HG03060 (cell line): ENCODE measurements at regions not wholly inside any gene's neighbourhood (a gene's known extent, or its start where the extent isn't known, plus 50 kb on each side); places are given as distances from the start of the nearest gene placed in this dataset.
"Not testable (repeated sequence)": the region's sequence is repeated elsewhere in the genome, so short reads cannot be mapped to it uniquely, and the experiment has no call there.

Experiments used
- ATAC-seq: cut with Tn5 transposase; IDR thresholded peaks from one replicate; pipeline ENCODE4 v1.9.1; 2021; ENCODE audit warnings: low read depth, moderate number of reproducible peaks; ENCODE audit not compliant: unreplicated experiment

GRCh38 chr6:44038543-44039065 lies 88.6 kb downstream of the MRPL14 start:
- ATAC-seq: no peak

DNA sequence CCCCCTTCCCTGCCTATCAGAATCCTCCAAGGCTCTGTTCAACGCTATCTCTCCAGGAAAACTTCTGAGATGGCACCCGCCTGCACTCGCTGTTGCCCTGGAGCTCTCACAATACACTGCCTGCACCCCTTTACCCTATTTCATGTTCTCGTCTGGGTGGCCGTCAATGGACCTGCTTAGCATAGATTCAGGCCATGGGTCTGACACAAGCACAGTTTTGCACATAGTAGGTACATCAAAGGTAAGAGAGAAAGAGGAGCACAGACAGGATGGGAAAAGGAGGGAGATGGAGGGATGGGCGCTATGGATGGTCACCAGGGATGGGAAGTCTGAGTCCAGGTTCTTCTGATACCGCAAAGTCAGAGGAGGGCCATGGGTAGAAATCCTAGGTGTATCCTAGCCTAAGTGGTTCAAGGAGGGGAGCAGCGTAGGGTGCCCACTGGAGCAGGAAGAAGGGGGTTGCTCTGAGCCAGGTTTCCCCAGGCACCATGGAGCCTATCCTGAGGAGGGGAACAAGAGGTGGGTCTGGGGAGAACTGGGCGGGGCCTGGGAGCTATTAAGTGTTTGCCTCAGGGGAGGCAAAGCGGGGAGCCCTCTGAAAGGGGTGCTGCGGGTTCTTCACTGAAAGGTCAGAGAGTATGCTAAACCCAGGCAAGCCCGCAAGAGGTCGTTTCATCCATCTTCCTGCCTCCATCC lies 89.3 kb downstream of the MRPL14 start:
- ATAC-seq: no peak

DNA sequence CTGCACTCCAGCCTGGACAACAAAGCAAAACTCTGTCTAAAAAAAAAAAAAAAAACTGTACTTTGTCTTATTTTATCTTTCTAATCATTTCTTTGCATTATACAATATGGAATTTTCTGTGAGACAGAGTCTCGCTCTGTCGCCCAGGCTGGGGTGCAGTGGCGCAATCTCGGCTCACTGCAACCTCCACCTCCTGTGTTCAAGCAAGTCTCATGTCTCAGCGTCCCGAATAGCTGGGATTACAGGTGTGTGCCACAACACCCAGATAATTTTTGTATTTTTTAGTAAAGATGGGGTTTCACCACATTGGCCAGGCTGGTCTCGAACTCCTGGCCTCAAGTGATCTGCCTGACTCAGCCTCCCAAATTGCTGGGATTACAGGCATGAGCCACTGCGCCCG lies 90.0 kb downstream of the MRPL14 start:
- not testable (repeated sequence) for ATAC-seq

DNA sequence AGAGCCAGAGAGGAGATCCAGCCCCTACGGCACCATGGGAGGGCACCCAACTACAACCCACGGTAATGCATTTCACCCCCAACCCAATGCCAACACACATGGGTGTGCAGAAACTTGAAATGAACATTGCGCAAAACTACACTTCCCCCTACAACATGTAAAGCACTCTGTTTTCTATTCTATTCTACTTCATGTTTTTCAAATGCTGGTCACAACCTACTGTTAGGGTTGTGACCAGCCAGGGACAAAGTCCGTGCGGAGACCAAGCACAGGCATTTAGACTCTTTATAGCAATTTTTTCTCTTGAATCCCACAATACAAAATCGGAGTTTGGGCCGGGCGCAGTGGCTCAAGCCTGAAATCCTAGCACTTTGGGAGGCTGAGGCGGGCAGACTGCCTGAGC lies 90.6 kb downstream of the MRPL14 start:
- no peak for ATAC-seq

GRCh38 chr6:44036196-44036595 lies 91.1 kb downstream of the MRPL14 start:
- no peak for ATAC-seq

GRCh38 chr6:44035621-44036020 lies 91.6 kb downstream of the MRPL14 start:
- no peak for ATAC-seq

- ATAC-seq: no peak
Observed at GRCh38 chr6:44034931-44035345, 92.3 kb downstream of the MRPL14 start.

DNA sequence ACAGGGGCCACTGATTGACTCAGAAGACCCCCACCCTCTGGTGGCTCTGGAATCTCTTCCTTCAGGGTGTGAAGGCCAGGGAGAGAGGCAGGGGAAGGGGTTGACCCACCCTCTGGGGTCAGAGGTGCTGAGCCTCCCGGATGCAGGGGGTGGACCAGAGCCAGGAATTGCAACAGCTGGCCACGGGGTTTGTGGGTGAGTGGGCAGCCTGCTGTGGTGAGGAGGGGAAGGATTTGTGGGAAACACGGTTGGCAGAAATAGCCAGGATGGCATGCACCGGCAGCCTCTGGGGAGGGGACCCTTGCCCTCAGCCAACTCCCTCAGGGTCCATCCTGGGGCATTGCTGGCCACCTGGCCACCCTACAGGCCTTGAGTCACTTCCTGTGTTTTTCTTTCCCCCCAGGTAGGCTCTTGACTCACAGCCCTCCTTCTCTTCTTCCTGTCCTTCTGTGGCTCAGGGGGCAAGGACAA lies 92.8 kb downstream of the MRPL14 start:
- no peak for ATAC-seq

DNA sequence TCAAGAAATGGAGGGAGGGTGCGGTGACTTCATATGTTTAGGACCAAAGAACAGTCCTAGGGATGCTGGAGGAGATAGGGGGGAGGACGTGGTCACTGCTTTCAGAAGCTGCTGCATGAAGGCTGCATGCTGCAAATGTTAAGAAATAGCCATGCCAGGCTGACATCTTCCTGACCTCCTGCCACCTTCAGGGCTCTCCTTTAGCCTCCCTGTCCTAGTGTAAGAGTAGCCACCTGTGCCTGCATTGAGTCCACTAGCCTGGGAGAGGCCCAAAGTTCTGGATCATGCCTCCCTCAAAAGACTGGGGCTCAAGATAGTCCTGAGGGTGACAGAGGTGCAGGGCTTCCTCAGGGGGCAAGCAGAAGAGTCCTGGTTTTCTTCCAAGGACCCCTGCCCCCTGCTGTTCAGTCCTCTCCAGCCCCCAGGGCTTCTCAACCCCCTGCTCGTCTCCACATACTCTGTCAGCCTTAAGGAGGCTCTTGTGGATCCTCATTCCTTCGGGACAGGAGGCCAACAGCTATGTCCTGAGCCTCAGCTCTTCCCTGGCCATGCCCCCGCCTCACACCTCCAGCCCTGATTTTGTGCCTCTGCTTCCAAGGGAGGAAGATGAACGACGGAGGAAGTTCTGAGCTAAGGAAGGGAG lies 96.3 kb downstream of the MRPL14 start:
- no peak for ATAC-seq

DNA sequence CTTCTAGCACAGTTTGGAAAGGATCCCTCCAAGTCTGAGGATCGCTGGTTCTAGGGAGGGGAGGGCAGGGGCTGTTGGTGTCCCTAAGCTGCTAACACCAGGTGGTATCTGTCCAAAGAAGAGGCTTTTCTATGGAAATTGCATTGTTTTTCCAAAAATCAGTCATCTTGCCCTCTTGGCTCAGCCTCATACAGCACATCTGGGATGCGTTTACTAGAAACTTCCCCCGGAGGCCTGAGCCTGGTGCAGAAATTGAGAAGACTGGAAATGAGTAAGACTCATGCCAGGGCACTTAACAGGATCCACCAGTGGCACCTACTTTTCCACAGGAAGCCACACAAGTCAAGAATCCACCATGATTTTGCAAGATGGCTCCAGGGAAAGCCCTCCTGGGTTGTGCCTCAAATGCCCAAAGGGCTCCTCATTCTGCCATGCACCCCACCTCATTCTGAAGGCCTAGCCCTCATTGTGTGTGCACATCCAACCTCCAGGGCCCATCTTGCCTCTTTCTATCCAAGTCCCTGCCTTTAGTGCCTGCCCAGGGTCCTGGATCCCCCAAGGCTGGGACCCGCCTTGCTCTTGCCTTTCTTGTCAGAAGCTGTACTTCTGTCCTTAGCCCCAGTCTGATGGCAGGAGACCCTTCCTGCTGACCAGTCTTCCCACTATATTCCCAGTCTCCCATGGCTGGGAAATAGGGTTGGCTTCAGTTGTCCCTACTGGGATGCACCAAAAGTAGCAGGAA lies 97.6 kb downstream of the MRPL14 start:
- ATAC-seq: no peak

DNA sequence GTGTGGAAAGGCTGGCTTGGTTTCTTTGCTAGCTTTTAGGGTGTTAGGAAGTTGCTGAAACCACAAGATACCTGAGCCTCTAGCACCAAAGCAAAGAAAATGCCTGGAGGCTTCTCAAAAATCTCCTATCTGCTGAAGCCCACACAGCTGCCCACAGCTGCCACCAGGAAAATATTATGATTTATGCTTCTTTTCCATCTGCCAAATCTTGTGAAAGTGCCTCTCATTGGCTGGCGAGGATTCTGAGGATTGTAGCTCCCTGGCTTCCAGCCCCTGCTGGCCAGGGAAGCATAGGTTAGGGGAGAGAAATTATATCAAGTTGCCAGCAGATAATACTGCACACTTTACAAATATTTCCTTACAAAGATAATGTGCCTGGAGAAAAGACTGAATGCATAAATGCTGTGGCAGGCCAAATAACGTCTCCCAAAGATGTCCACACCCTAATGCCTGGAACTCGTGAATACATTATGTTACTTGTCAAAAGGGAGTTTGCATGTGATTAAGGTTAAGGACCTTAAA lies 98.4 kb downstream of the MRPL14 start:
- no peak for ATAC-seq

DNA sequence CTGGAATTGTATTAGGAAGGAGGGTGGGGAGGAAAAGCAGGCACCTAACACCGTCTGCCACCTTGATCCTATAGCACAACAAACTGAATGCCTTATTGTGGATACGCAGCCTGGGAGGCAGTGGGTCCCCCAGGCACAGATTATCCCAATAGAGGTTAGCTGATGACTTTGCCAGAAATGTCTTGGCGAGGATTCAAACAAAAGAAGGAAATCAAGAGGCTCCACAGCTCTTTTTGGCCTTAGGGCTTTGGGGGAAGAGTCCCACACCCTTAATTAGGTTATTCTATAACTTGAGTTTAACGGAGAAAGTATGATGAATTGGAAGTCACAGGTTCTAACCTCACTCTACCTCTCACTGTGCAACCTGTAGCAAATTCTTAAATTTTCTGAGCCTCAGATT lies 102.0 kb downstream of the MRPL14 start:
- ATAC-seq: no peak

GRCh38 chr6:44024574-44025219 lies 102.6 kb downstream of the MRPL14 start:
- ATAC-seq: no peak

DNA sequence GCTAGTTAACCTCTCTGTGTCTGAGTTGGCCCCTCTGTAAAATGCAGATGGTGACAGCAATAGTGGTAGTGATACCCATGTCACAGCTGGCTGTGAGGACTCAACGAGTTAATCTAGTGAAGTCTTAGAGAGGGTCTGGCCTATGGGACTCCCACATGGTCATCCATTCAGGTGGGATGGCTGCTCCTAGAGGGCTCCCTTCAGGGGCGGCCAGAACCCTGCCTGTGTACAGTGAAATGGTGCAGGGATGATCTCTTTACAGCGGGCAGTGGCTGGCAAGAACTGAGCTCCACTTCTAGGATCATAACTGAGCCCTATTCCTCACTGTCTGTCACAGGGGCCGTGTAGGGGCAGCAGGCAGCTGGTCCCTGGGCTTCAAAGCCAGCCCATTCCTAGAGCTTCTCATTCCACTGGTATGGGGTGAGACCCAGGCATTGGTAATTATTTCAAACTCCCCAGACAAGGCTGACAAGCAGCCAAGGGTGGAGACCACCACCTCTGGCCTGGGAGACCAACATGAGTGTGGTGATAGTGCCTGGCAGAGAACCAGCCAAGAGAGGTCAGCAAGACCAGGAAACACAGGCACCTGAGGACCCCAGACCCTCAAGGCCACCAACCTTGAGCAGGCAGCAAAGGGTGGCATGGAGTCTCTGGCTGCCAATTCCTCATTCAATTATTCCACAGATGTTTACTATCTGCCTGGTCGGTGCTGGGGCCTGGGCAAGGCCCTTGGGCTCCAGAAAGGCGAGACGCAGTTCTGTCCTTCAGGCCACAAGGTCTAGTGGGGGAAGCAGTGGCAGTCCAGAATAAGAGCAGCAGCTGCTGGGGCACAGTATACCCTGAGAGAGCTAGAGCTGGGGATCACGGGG lies 103.4 kb downstream of the MRPL14 start:
- ATAC-seq: no peak

GRCh38 chr6:44022671-44023352 lies 104.4 kb downstream of the MRPL14 start:
- no peak for ATAC-seq

DNA sequence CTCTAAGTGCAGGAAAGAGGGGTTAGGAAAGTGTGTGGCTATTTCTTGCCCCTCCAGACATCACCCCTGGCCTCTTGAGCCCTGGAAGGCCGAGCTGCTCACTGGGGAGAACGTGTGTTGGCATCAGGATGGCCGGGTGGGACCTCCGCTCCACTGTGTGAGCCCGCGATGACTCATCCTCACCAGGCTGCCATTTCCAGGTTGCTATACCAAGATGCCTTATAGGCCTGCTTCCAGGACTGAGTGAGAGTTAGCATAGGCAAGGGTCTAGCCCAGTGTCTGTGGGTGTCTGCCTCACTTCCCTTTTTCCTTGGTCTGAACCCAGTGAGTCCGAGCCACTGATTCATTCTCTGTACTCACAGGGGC lies 105.0 kb downstream of the MRPL14 start:
- no peak for ATAC-seq

- ATAC-seq: no peak
Observed at GRCh38 chr6:44021589-44022295, 105.5 kb downstream of the MRPL14 start.

GRCh38 chr6:44020664-44021425 lies 106.4 kb downstream of the MRPL14 start:
- ATAC-seq: no peak
